ENCODE measurements at regions not wholly inside any gene's neighbourhood (a gene's known extent, or its start where the extent isn't known, plus 50 kb on each side); places are given as distances from the start of the nearest gene placed in this dataset.

- no peaks in the 10 kb centered on the region for H3K79me2 ChIP-seq
- no peak for TF ChIP-seq EZH2phosphoT487 (IDR thresholded peaks at IDR 0.05; ENCODE audit: low read depth, severe bottlenecking, unreplicated experiment)
- no peak for TF ChIP-seq CTCF (IDR thresholded peaks at IDR 0.05; ENCODE audit: poor library complexity)
- no peak for TF ChIP-seq EZH2 (IDR thresholded peaks at IDR 0.05; ENCODE audit: borderline replicate concordance)
- H3K36me3 ChIP-seq (replicated peaks; ENCODE audit: insufficient read depth, low read depth) = no peaks in the 10 kb centered on the region
- no peak overlapping the region for H3K4me3 ChIP-seq
- no peaks in the 10 kb centered on the region for H3K9me3 ChIP-seq (ENCODE audit: low read depth)
- no peaks in the 10 kb centered on the region for H3K9me2 ChIP-seq (replicated peaks; ENCODE audit: insufficient read depth)
- no peak for DNase-seq (ENCODE audit: low spot score)
- H3K27me3 ChIP-seq = no peaks in the 10 kb centered on the region
- H3K4me2 ChIP-seq = no peak overlapping the region
- H3K4me1 ChIP-seq (ENCODE audit: insufficient read depth) = no peaks in the 10 kb centered on the region
- no peak overlapping the region for H2AFZ ChIP-seq
- no peaks in the 10 kb centered on the region for H4K20me1 ChIP-seq (ENCODE audit: insufficient read depth, poor library complexity, severe bottlenecking)
- no peak overlapping the region for H3K27ac ChIP-seq
These were observed 234.5 kb downstream of the IPO8 start for GRCh38 chr12:30461026-30461615.

- Histone ChIP-seq H3K9me2 (replicated peaks; ENCODE audit: insufficient read depth) (no peaks in the 10 kb centered on the region), H2AFZ (no peak overlapping the region)
- TF ChIP-seq EZH2phosphoT487 (IDR thresholded peaks at IDR 0.05; ENCODE audit: low read depth, severe bottlenecking, unreplicated experiment) = no peak
- no peak for TF ChIP-seq CTCF (IDR thresholded peaks at IDR 0.05; ENCODE audit: poor library complexity)
- no peak for TF ChIP-seq EZH2 (IDR thresholded peaks at IDR 0.05; ENCODE audit: borderline replicate concordance)
These were observed 237.2 kb downstream of the IPO8 start for GRCh38 chr12:30458453-30458852.

GRCh38 chr12:30457621-30458289 lies 237.9 kb downstream of the IPO8 start:
- no peaks in the 10 kb centered on the region for H3K27me3 ChIP-seq
- no peaks in the 10 kb centered on the region for H3K36me3 ChIP-seq (replicated peaks; ENCODE audit: insufficient read depth, low read depth)
- H4K20me1 ChIP-seq (ENCODE audit: insufficient read depth, poor library complexity, severe bottlenecking) = no peaks in the 10 kb centered on the region
- TF ChIP-seq CTCF (IDR thresholded peaks at IDR 0.05; ENCODE audit: poor library complexity) (peak; percentile 51), EZH2phosphoT487 (IDR thresholded peaks at IDR 0.05; ENCODE audit: low read depth, severe bottlenecking, unreplicated experiment) (no peak), EZH2 (IDR thresholded peaks at IDR 0.05; ENCODE audit: borderline replicate concordance) (no peak)
- no peak overlapping the region for H2AFZ ChIP-seq
- DNase-seq (ENCODE audit: low spot score) = peak; percentile 71
- no peak overlapping the region for H3K4me2 ChIP-seq
- H3K9me2 ChIP-seq (replicated peaks; ENCODE audit: insufficient read depth) = no peaks in the 10 kb centered on the region
- WGBS (ENCODE audit: low lambda C conversion rate, missing lambda C conversion rate) = 44% methylated on average over 3 of the region's 3 CpGs
- no peaks in the 10 kb centered on the region for H3K9me3 ChIP-seq (ENCODE audit: low read depth)
- H3K79me2 ChIP-seq = no peaks in the 10 kb centered on the region
- peak overlapping the region; percentile 42 for H3K27ac ChIP-seq
- H3K4me3 ChIP-seq = no peak overlapping the region
- no peaks in the 10 kb centered on the region for H3K4me1 ChIP-seq (ENCODE audit: insufficient read depth)

More at GRCh38 chr12:30458453-30458852, 237.2 kb downstream of the IPO8 start:
- no peaks in the 10 kb centered on the region for H3K27me3 ChIP-seq
- no peaks in the 10 kb centered on the region for H3K36me3 ChIP-seq (replicated peaks; ENCODE audit: insufficient read depth, low read depth)
- DNase-seq (ENCODE audit: low spot score) = no peak
- no peaks in the 10 kb centered on the region for H3K4me1 ChIP-seq (ENCODE audit: insufficient read depth)
- H3K4me3 ChIP-seq = no peak overlapping the region
- H3K9me3 ChIP-seq (ENCODE audit: low read depth) = no peaks in the 10 kb centered on the region
- no peak overlapping the region for H3K27ac ChIP-seq
- no peaks in the 10 kb centered on the region for H4K20me1 ChIP-seq (ENCODE audit: insufficient read depth, poor library complexity, severe bottlenecking)
- WGBS (ENCODE audit: low lambda C conversion rate, missing lambda C conversion rate) = 86% methylated on average over 3 of the region's 3 CpGs
- no peaks in the 10 kb centered on the region for H3K79me2 ChIP-seq
- no peak overlapping the region for H3K4me2 ChIP-seq
